ENCODE measurements at regions not wholly inside any gene's neighbourhood (a gene's known extent, or its start where the extent isn't known, plus 50 kb on each side); places are given as distances from the start of the nearest gene placed in this dataset.

- no peaks in the 10 kb centered on the region for H4K20me1 ChIP-seq (ENCODE audit: insufficient read depth, low read length)
- no peak for TF ChIP-seq ZBTB2 (CRISPR knock-in tag; IDR thresholded peaks at IDR 0.05; ENCODE audit: low read depth)
- TF ChIP-seq SRF (IDR thresholded peaks at IDR 0.05; ENCODE audit: low read depth, low read length) = no peak
- TF ChIP-seq KDM1A (CRISPR knock-in tag; IDR thresholded peaks at IDR 0.05) = no peak
- TF ChIP-seq ATF7-NPFF (CRISPR knock-in tag; IDR thresholded peaks at IDR 0.05; ENCODE audit: low read depth) = no peak
- no peak for TF ChIP-seq MYNN (CRISPR knock-in tag; IDR thresholded peaks at IDR 0.05; ENCODE audit: low read depth)
- TF ChIP-seq ZNF335 (CRISPR knock-in tag; IDR thresholded peaks at IDR 0.05) = no peak
- TF ChIP-seq TRIM22 (IDR thresholded peaks at IDR 0.05) = no peak
- no peak for TF ChIP-seq NR2C2 (CRISPR knock-in tag; IDR thresholded peaks at IDR 0.05; ENCODE audit: borderline replicate concordance)
- no peak for TF ChIP-seq BCL6 (CRISPR knock-in tag; IDR thresholded peaks at IDR 0.05)
- no peak for TF ChIP-seq BRF2 (CRISPR knock-in tag; IDR thresholded peaks at IDR 0.05)
- TF ChIP-seq STAG1 (CRISPR knock-in tag; IDR thresholded peaks at IDR 0.05) = no peak
- no peak for TF ChIP-seq ZHX2 (IDR thresholded peaks at IDR 0.05; ENCODE audit: low read depth)
- TF ChIP-seq ZHX2 (CRISPR knock-in tag; IDR thresholded peaks at IDR 0.05; ENCODE audit: borderline replicate concordance) = no peak
- 0% methylated on average over 5 of the region's 5 CpGs for WGBS (ENCODE audit: low lambda C conversion rate)
- ChIA-PET CTCF (ENCODE audit: low intra/inter-chr PET ratio, low total read pairs) (no interaction called here), POLR2A (no interaction called here)
- no TSS peak for BruUV-seq (replicated peaks)
- no peak for FAIRE-seq
- ATAC-seq = no peak
- H3K79me2 ChIP-seq (ENCODE audit: insufficient read depth, low read length) = no peaks in the 10 kb centered on the region
- no peak overlapping the region for H3K4me3 ChIP-seq (replicated peaks in 1 of 3; ENCODE audit: insufficient read depth in 1 of 3, low read depth in 2 of 3, low read length in 3 of 3)
- peaks cover 0 to 18% of the 10 kb centered on the region in 2 experiments; a peak in 2 of 5 replicates for H3K27me3 ChIP-seq (ENCODE audit: control insufficient read depth in 1 of 2, insufficient read depth in 2 of 2, low read length in 2 of 2)
- no peaks in the 10 kb centered on the region for H3K9me3 ChIP-seq (ENCODE audit: low read length)
- intact Hi-C loops (cut with micrococcal nuclease; ENCODE audit: unreplicated experiment) (no loop called here), in situ Hi-C loops (cut with HindIII; ENCODE audit: extremely low pct_ligation_motif_present, low pct_unique_long_range_greater_than_20kb) (no loop called here)
- no peak for DNase-seq (ENCODE audit: low spot score)
- no peak overlapping the region for H3K27ac ChIP-seq (ENCODE audit: extremely low read length, insufficient read depth, low read length)
- H3K4me1 ChIP-seq (ENCODE audit: insufficient read depth, low read length) = no peaks in the 10 kb centered on the region
- H3K9ac ChIP-seq (ENCODE audit: insufficient read depth, low read depth, low read length) = no peak overlapping the region
- H3K4me2 ChIP-seq (ENCODE audit: low read depth, low read length) = no peak overlapping the region
- H2AFZ ChIP-seq (ENCODE audit: low read length) = no peak overlapping the region
- no peaks in the 10 kb centered on the region for H3K36me3 ChIP-seq (replicated peaks in 1 of 2; ENCODE audit: control insufficient read depth in 1 of 2, insufficient read depth in 2 of 2, low read length in 2 of 2)
These were observed 183.7 kb upstream of the CADM1 start for GRCh38 chr11:115687934-115688333.

Measured in HepG2 (cell line).